ENCODE measurements at regions not wholly inside any gene's neighbourhood (a gene's known extent, or its start where the extent isn't known, plus 50 kb on each side); places are given as distances from the start of the nearest gene placed in this dataset.

GRCh38 chr6:210778-211374 is 81.4 kb upstream of the DUSP22 start:
- no peak for DNase-seq

- DNase-seq: no peak
Measured at GRCh38 chr6:211871-212497, 80.3 kb upstream of the DUSP22 start.

- no peak for DNase-seq
Measured at GRCh38 chr6:213284-213683, 79.0 kb upstream of the DUSP22 start.

DNA sequence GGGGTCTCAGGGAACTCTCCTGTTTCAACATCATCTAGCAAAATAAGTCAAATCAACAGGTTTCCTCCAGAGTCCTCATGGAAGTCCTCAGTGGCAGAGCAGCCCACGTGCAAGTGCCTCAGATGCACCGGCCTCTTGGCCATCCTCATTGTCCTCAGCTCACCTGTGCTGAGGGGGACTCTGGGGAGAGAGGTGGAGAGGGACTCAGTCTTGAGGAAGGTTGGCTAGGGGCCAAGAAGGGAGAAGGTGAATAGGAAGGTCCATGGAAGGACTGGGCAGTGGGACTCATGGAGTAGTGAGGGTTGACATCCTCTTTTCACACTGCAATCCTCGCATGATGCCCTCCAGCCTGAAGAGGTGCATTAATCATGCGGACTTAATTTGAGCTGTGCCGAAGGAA is 77.9 kb upstream of the DUSP22 start:
- no peak for DNase-seq

GRCh38 chr6:215335-216034 is 76.8 kb upstream of the DUSP22 start:
- no peak for DNase-seq

DNA sequence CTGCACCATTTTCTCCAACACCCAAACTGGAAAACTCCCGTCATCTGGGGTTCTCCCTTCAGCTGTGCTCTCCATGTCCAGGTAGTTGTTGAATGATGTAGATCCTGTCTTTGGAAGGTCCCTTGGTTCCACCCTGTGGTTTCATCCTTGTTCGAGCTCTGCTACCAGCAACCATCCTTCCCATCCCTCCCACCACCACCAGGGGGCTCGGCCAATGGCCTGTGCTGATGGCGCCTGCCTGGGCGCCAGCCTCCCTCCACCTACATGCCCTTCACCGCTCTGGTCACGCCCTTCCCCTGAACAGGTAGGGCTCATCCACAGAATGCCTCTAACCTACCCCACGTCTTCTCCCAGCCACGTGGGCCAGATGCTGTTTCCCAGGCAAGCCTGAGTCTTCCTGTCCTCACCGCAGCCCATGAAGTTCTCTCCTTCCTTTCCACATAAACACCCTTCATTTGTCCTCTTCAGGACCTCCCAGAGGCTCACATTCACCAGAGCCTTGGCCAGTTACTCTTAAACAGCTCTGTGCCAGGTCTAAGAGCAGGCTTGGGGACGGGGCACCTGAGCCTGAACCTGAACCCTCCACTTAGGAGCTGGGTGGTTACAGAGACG is 75.1 kb upstream of the DUSP22 start:
- DNase-seq: peak in 1 of 2 experiments; percentile 25

GRCh38 chr6:218153-219018 is 73.9 kb upstream of the DUSP22 start:
- DNase-seq: no peak

DNA sequence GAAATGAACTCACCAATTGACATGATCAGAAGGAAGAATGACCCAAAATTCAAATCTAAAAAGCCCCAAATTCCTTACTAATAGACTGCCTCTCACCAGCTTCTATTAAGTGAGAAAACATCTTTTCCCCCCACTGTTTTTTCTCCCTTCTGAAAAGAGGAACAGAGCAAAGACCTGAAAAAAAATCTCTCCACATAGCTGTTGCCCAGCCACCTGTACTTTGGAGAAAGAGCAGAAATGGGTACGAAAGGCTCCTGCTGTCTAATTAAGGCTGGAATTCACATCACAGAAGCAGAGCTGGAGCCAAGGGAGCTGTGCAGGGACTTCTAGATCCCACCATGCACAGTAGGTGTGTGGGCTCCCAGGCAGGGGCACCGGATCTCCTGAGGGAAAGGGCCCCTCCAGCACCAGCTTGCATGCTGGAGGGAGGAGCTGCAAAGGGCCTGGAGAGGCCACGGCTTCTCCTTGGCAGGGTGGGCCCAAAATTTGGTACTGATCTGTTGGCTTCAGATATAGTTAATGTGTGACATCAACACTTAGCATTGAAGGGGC is 73.2 kb upstream of the DUSP22 start:
- no peak for DNase-seq

DNA sequence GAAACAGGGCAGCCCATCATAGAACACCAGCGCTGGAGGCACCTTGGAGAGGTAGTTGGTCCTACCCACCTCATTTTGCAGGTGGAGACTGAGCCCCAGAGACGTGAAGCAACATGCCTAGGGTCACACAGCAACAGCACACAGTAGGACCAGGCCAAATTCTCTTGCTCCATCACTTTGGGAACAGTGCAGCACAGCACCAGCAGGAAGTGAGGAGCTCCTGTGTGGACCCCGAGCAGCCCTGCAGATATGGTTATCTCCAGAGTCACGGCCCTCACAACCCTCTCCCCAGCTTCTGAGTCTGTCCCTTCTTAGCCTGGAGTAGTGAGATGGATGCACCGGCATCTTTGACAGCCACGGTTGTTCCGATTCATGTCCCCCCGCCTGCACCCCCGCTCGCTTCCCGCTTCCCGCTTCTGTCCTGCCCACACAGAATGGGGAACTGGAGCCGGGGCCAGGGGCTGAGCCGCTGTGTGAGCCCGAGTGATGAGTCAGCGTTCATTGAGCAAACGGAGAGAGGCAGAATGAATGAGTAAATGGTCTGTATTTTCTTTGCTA is 72.6 kb upstream of the DUSP22 start:
- DNase-seq: no peak

DNA sequence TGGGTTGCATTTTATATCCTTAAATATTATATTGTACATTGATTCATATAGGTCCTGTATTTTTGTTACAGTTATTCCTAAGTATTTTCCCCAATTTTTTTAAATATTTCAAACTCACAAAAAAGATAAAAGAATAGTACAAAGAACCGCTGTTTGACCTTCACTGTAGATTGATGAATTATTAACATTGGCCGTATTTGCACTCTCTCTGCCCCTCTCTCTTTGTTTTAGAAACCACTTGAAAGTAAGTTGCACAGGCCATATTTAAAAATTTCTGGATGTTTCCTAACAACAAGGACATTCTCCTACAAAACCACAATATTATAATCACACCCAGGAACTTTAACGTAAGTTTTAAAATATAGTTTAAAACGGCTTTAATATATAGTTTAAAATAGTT is 72.0 kb upstream of the DUSP22 start:
- DNase-seq: no peak

DNA sequence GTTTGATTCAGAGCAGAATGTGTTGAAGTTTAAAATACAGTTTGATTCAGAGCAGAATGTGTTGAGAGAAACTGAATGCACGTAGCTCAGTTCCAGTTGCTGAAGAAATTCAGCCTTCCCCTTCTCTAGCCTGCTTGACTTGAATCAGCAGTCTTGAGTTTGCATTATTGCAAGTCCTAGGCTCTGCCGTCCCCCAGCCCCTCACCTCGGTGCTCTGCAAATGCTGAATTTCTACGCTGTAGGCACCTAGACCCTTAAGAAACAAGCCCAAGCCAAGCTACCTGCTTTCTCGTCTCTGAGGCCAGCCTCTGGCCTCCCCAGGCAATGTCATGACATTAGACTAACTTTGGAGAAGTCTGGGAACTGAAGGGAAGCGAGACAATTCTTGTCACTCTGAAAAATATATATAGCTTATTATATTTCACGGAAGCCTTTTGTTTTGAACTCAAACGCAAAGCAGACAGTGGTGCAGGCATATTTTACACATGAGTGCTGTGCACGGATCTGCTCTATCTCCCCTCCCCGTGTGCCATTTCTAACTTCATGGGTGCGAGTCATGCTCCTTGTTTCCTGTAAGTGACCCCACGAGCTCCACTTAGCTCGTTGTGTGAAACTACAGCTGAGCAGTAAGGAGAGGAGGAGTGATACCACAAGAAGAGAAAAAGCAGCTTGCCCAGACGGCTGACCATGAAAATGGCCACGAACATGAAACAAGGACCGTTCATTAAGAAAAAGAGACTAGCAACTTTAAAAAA is 71.4 kb upstream of the DUSP22 start:
- DNase-seq: no peak

DNA sequence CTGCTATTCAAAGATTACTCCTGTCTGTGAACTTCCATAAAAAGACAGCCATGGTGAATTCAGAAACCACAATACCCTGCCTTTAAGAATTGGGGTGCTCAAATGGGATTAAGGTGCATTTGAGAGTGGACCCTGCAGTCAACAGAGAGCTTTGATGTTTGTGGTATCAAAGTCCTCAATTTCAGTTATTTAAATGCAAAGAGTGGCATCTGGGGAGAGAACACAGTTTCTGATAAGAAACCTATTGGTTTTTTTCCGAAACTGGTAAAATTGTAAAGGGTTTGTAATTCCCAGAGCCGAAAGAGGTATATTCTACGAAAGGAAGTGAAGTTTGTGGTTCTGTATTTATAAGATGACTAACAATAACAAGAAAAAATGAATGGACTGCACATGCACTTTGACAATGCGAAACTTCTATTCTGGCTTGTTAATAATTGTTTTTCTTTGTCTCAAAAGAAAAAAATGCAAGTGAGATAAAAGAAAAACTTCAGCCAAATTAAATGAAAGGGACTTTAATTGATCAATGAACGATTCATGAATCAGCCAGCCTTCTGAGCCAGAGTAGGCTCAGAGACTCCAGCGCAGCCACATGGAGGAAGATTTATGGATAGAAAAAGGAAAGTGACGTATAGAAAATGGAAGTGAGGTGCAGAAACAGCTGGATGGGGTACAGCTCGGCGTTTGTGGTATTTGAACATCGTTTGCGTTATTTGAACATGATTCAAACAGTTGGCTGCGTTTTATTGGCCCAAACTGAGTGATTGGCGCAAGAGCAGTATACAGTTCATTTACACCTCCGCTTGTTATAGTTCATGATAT is 70.5 kb upstream of the DUSP22 start:
- DNase-seq: no peak

GRCh38 chr6:222468-222867 is 69.8 kb upstream of the DUSP22 start:
- DNase-seq: no peak

GRCh38 chr6:223136-223535 is 69.2 kb upstream of the DUSP22 start:
- no peak for DNase-seq

- DNase-seq: no peak
Measured at GRCh38 chr6:223763-224162, 68.5 kb upstream of the DUSP22 start.

- no peak for DNase-seq
Measured at GRCh38 chr6:224350-224749, 67.9 kb upstream of the DUSP22 start.

DNA sequence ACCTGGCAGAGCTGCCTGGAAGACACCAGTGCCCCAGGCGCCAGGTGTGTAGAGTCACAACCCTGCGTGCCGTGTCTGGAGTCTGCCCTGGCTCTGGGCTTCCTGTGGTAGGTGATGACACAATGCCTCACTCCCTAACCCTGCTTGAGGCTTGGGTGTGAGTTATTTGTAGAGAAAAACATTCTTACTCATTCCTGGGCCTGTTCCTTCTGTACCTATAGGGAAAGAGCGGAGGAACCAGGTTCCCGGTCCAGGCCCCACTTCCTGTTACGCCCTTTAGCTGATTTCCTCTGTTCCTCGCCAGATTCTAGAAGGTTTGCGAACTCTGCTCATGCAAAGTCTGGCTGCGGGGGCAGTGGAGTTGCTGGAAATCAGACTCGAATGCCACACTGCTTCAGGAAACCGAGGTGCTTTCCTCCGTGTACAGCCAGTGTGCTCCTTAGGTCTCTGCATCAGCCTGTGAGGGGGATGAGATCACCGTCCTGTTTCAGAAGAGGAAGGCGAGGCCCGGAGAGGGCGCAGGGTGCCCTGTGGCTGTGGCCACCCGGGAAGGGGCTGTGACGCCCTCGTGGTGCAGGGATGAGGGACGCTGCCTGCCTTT is 67.1 kb upstream of the DUSP22 start:
- no peak for DNase-seq

GRCh38 chr6:225907-226306 is 66.4 kb upstream of the DUSP22 start:
- no peak for DNase-seq

- DNase-seq: no peak
Measured at GRCh38 chr6:226516-227073, 65.7 kb upstream of the DUSP22 start.
